Choroid plexus epithelial cell (primary cell): ENCODE measurements at regions not wholly inside any gene's neighbourhood (a gene's known extent, or its start where the extent isn't known, plus 50 kb on each side); places are given as distances from the start of the nearest gene placed in this dataset.

ENCODE experiments used
- DNase-seq: peaks from one replicate; pipeline ENCODE4 v3.0.0-alpha.2; 2010; ENCODE audit warnings: low read depth
- H3K4me3 ChIP-seq: 2 replicates; pipeline ENCODE4 v1.5.1; 2011; ENCODE audit warnings: low read depth, mild to moderate bottlenecking, control low read depth, low read length, moderate library complexity
- TF ChIP-seq, protein P1 (sequence below): conservative IDR thresholded peaks from 2 replicates; pipeline ENCODE4 v1.5.1; 2011; ENCODE audit warnings: low read depth, mild to moderate bottlenecking, control low read depth, inconsistent platforms, low read length, moderate library complexity

DNA sequence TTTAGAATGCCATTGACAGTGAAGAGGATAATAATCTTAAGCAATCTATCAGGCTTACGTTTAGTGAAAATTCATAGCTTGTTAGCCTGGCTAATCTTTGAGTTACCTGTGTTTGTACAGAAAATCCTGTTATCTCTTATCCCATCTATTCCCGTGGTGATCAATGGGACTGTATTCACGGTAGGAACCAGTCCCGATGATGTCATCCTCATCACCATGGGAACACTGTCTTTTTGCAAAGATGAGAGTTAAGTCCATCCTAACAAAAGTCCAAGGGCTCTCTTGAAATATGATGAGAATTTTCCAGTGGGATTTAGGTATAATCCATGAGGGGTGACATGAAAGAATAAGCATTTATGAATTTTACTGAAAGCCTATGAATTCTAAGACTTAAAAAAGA is 762.2 kb downstream of the ETS1 start:
- TF ChIP-seq, protein P1, sequence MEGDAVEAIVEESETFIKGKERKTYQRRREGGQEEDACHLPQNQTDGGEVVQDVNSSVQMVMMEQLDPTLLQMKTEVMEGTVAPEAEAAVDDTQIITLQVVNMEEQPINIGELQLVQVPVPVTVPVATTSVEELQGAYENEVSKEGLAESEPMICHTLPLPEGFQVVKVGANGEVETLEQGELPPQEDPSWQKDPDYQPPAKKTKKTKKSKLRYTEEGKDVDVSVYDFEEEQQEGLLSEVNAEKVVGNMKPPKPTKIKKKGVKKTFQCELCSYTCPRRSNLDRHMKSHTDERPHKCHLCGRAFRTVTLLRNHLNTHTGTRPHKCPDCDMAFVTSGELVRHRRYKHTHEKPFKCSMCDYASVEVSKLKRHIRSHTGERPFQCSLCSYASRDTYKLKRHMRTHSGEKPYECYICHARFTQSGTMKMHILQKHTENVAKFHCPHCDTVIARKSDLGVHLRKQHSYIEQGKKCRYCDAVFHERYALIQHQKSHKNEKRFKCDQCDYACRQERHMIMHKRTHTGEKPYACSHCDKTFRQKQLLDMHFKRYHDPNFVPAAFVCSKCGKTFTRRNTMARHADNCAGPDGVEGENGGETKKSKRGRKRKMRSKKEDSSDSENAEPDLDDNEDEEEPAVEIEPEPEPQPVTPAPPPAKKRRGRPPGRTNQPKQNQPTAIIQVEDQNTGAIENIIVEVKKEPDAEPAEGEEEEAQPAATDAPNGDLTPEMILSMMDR: no peak
- H3K4me3 ChIP-seq: no peak overlapping the region
- no peak for DNase-seq

DNA sequence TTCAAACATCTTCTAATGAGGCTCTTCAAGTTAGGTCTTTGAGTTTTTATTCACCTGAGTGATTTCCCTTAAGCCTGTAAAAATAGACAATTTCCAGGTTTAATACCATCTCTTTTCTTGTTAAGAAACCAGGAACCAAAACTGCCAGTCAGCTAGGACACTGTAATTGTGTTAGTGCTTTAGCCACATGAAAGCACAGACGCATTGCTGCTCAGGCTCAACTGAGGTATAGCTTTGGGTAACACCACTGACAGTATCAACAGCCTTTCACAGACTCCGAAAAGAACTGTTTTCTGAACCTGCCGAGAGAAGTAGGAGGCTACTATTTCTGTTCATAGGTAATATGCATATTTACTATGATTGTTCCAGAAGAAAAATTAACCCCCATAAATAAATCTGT is 768.7 kb downstream of the ETS1 start:
- H3K4me3 ChIP-seq: no peak overlapping the region
- no peak for DNase-seq
- TF ChIP-seq, protein P1: no peak

DNA sequence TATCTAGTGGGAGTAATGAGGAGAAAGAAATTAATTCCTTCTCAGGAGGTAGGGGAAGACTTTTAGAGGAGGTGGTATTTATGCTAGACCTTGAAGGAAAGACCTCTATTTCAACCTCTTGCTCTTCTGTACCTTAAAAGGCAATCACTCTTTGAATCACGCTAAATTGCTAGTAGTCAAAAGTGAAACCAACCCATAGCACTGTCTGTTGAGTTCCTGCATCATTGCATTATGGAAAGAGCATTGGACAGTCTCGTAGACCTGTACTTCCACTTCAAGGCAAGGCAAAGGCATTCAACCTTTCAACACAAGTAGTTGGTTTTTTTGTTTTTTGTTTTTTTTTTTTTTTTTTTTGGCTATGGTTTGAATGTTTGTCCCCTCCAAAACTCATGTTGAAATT is 770.4 kb downstream of the ETS1 start:
- DNase-seq: no peak
- H3K4me3 ChIP-seq: no peak overlapping the region
- TF ChIP-seq, protein P1: no peak

DNA sequence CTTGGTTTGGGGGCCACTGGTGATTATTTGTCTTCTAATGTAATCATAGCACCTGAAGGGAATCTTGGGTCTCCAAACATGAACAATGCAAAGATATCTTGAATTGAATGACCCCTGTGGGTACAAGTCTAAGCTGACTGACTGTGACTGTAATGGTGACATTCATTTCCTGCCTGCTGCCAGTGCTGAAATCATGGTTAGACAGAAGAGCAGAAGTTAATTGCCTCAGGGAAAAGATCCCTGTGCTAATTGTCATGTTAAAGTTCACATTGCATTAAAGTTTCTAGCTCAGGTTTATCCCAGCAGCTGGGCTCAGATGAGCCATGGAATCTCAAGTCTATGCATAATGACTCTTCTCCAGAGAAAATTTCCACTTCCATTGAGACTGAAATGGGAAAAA is 772.0 kb downstream of the ETS1 start:
- no peak overlapping the region for H3K4me3 ChIP-seq
- TF ChIP-seq, protein P1: no peak
- no peak for DNase-seq

DNA sequence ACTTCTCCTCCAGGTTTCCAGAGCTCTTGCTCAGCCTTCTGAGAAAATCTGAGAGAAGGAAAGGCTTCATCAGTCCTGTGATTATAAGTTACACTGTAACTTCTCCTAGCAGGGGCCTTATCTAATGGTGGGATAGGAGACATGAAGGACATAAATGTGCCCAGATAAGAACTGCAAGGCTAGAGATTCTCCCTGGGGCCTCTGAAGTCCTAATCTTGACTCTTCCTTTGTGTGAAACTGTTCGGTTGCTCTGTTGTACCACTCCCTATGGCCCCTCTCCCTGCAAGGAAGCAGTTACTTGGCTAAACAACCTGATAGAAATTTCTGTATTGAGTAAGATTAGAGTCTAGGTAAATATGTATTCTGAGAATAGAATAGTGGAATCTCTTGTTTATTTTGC is 780.9 kb downstream of the ETS1 start:
- H3K4me3 ChIP-seq: no peak overlapping the region
- DNase-seq: no peak
- TF ChIP-seq, protein P1: no peak

DNA sequence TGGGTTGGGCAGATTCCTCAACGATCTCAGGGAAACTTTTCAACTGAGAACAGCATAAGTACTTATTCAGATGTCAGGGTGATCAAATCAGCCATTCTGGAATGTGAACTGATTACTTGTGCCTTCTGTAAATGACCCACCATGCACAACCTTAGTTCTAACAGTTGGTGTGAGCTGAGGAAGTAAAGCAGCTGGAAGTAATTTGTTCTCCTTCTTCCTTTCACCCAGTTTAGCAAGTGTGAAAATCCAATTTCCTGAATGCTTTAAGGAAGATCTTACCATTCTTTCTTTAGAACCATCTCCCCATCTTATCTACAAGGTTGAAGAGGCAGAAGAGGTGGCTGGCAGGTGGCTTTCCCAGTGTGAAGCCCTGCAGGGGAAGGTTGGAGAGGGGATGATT is 781.6 kb downstream of the ETS1 start:
- TF ChIP-seq, protein P1: no peak
- no peak overlapping the region for H3K4me3 ChIP-seq
- no peak for DNase-seq

DNA sequence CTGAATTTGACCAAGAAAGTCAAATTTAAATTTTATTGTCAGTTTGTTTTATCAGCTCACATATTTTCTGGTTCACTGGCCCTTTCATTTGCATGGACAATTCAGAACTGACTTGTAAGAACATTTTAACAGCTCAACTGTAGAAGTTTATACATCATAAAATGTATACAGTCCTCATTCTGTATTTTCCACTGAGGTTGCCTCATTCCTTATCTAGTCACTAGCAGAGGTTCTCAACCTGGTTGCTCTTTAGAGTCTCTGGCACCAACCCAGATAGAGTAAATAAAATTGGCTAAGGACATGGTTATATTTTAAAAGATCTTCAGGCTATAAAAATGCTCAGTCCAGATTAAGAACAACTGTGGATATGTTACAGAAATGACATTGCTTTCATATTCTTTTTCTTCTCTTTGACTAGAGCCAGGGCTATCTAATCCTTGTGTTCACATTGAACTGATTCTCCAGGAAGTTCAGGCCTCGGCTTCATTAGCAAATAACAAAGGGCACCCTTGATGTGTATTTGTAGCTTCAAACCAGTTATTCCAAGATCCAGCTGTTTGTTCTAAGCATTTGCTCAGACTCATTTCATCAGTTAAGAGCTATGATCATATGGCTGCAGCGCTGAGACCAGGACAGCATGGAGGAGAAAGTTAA is 782.5 kb downstream of the ETS1 start:
- TF ChIP-seq, protein P1: no peak
- no peak overlapping the region for H3K4me3 ChIP-seq
- DNase-seq: no peak
